ENCODE measurements at regions not wholly inside any gene's neighbourhood (a gene's known extent, or its start where the extent isn't known, plus 50 kb on each side); places are given as distances from the start of the nearest gene placed in this dataset.

GRCh38 chr6:114524081-114524480 lies 181.3 kb upstream of the HS3ST5 start:
- Histone ChIP-seq H3K27me3 (ENCODE audit: insufficient read depth, low read length) (peaks cover 13% of the 10 kb centered on the region; the same call in 1 of the 2 replicates), H3K9me3 (ENCODE audit: control insufficient read depth in 1 of 2, insufficient read depth in 1 of 2, low read depth in 1 of 2, low read length in 2 of 2) (no peaks in the 10 kb centered on the region), H3K4me3 (replicated peaks in 1 of 2; ENCODE audit: low read depth in 1 of 2, low read length in 2 of 2) (no peak overlapping the region), H3K27ac (ENCODE audit: low read depth, low read length) (no peak overlapping the region), H3K4me2 (ENCODE audit: low read length) (no peak overlapping the region), H3K4me1 (ENCODE audit: control insufficient read depth in 1 of 2, insufficient read depth in 2 of 2, low read length in 2 of 2) (no peaks in the 10 kb centered on the region), H3K9me2 (ENCODE audit: insufficient read depth) (no peaks in the 10 kb centered on the region), H3K79me2 (ENCODE audit: insufficient read depth, low read length) (no peaks in the 10 kb centered on the region), H3K9ac (ENCODE audit: low read length) (no peak overlapping the region), H3K36me3 (ENCODE audit: control insufficient read depth in 1 of 2, insufficient read depth in 2 of 2, low read length in 2 of 2) (no peaks in the 10 kb centered on the region), H4K20me1 (ENCODE audit: insufficient read depth) (no peaks in the 10 kb centered on the region), H2AFZ (ENCODE audit: low read depth, low read length, poor library complexity, severe bottlenecking) (no peak overlapping the region)
- ChIA-PET RAD21 (ENCODE audit: low non-redundant PET in 1 of 2, low total read pairs in 2 of 2, uncharacterized antibody in 2 of 2, unreplicated experiment in 2 of 2) (no interaction called here), POLR2A (no interaction called here), CTCF (no interaction called here)
- DNase-seq (ENCODE audit: low read depth, low spot score): no peak
- BruUV-seq (replicated peaks): no TSS peak
- TF ChIP-seq ELF1 (IDR thresholded peaks at IDR 0.05; ENCODE audit: borderline replicate concordance, low read depth): no peak
- TF ChIP-seq POLR2AphosphoS5 (IDR thresholded peaks at IDR 0.05; ENCODE audit: low read depth, low read length): no peak
- TF ChIP-seq REST (IDR thresholded peaks at IDR 0.05; ENCODE audit: low read depth): no peak
- TF ChIP-seq SIN3A (IDR thresholded peaks at IDR 0.05; ENCODE audit: low read depth): no peak
- no peak for TF ChIP-seq FOSL1 (IDR thresholded peaks at IDR 0.05; ENCODE audit: low read depth)
- TF ChIP-seq EZH2phosphoT487 (IDR thresholded peaks at IDR 0.05; ENCODE audit: borderline replicate concordance): no peak
- no peak for TF ChIP-seq CTCF (IDR thresholded peaks at IDR 0.05 in 2 of 3, conservative IDR thresholded peaks at IDR 0.05 in 1 of 3; ENCODE audit: borderline replicate concordance in 1 of 3, insufficient read depth in 1 of 3, low read depth in 2 of 3, low read length in 2 of 3)
- no peak for TF ChIP-seq SP1 (IDR thresholded peaks at IDR 0.05; ENCODE audit: low read depth)
- intact Hi-C loops (cut with micrococcal nuclease): no loop called here
- ATAC-seq: no peak
